ENCODE measurements at regions not wholly inside any gene's neighbourhood (a gene's known extent, or its start where the extent isn't known, plus 50 kb on each side); places are given as distances from the start of the nearest gene placed in this dataset.
"Not testable (repeated sequence)": the region's sequence is repeated elsewhere in the genome, so short reads cannot be mapped to it uniquely, and the experiment has no call there.

DNA sequence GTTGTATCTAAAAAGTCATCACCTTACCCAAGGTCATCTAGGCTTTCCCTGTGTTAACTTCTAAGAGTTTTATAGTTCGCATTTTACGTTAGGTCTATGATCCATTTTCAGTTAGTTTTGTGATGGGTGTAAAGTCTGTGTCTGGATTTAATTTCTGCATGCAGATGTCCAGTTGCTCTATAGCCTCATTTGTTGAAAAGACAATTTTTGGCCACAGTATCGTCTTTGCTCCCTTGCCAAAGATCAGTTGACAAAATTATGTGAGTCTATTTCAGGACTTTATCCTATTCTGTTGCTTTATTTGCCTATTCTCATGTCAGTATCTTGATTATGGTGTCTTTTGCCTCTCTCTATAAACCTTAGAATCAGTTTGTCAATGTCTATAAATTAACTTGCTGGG is 85.1 kb downstream of the METRNL start:
- H3K36me3 ChIP-seq: no peaks in the 10 kb centered on the region
- no peak for TF ChIP-seq POLR2A (IDR thresholded peaks at IDR 0.05)
- TF ChIP-seq, protein P1, sequence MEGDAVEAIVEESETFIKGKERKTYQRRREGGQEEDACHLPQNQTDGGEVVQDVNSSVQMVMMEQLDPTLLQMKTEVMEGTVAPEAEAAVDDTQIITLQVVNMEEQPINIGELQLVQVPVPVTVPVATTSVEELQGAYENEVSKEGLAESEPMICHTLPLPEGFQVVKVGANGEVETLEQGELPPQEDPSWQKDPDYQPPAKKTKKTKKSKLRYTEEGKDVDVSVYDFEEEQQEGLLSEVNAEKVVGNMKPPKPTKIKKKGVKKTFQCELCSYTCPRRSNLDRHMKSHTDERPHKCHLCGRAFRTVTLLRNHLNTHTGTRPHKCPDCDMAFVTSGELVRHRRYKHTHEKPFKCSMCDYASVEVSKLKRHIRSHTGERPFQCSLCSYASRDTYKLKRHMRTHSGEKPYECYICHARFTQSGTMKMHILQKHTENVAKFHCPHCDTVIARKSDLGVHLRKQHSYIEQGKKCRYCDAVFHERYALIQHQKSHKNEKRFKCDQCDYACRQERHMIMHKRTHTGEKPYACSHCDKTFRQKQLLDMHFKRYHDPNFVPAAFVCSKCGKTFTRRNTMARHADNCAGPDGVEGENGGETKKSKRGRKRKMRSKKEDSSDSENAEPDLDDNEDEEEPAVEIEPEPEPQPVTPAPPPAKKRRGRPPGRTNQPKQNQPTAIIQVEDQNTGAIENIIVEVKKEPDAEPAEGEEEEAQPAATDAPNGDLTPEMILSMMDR (IDR thresholded peaks at IDR 0.05): no peak
- no peak for TF ChIP-seq POLR2AphosphoS5 (IDR thresholded peaks at IDR 0.05)
- H3K27ac ChIP-seq: no peak overlapping the region
- WGBS: 60% methylated on average over 3 of the region's 3 CpGs
- intact Hi-C loops (cut with DNase I): no loop called here
- H3K4me1 ChIP-seq (replicated peaks): no peaks in the 10 kb centered on the region
- no peak overlapping the region for H3K4me3 ChIP-seq
- DNase-seq (ENCODE audit: low spot score): no peak
- no peaks in the 10 kb centered on the region for H3K27me3 ChIP-seq (replicated peaks; ENCODE audit: insufficient read depth)
- no peaks in the 10 kb centered on the region for H3K9me3 ChIP-seq

DNA sequence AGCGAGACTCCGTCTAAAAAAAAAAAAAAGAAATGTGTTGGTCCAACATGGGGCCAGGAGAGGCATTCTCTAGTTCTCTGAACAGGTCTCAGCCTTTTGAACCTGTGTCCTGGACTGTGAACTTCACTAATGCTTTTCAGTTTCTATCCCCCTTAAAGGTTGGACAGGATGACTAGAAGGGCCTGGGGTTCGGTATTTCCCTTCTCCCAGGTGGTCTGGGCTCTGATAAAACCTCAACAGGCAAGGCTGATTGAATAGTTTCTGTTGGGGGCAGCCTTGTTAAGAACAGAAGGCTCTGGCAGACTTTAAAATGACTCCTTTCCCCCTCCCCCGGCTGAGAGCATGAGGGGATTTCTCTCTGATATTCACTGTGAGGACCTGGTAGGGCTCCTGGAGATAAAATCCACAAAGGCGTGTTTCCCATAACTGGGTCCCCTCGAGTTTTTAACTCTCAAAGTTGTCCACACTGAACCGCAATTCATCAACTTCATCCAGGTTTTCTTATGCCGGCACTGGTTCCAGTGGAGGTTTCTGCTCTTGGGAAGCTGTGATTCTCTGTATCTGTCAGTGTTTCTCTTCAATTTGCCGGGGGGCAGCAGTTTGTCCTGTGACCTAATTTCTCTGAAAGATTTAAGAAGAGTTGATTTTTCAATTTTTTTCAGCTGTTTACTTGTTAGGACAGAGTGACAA is 91.3 kb downstream of the METRNL start:
- WGBS: 70% methylated on average over 9 of the region's 9 CpGs
- DNase-seq (ENCODE audit: low spot score): no peak
- intact Hi-C loops (cut with DNase I): no loop called here

DNA sequence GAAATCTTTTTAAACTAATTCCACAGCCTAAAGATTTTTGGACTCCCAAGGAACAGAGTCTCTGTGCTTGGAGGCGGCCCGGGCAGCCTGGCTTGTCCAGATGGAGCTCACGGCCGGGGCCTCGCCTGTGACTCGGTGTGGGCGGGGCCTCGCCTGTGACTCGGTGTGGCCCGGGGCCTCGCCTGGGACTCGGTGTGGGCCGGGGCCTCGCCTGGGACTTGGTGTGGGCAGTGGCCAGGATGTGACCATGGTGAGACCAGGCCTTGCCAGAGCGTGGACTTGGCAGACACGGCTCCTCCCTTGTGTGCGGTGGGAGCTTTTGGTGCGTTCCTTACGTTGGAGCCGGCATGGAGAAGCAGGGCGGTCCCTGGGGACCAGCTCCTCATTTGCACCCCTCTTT is 92.3 kb downstream of the METRNL start:
- TF ChIP-seq POLR2A (IDR thresholded peaks at IDR 0.05) (no peak), POLR2AphosphoS5 (IDR thresholded peaks at IDR 0.05) (no peak)
- TF ChIP-seq, protein P1 (IDR thresholded peaks at IDR 0.05): no peak
- intact Hi-C loops (cut with DNase I): no loop called here
- Histone ChIP-seq H3K27ac (no peak overlapping the region), H3K4me3 (no peak overlapping the region), H3K27me3 (replicated peaks; ENCODE audit: insufficient read depth) (no peaks in the 10 kb centered on the region), H3K4me1 (replicated peaks) (peaks cover 2% of the 10 kb centered on the region), H3K9me3 (no peaks in the 10 kb centered on the region), H3K36me3 (no peaks in the 10 kb centered on the region)
- 68% methylated on average over 20 of the region's 21 CpGs for WGBS
- DNase-seq (ENCODE audit: low spot score): no peak

More for the DNA sequence above, 91.3 kb downstream of the METRNL start:
- Histone ChIP-seq H3K4me1 (replicated peaks) (peaks cover 2% of the 10 kb centered on the region), H3K4me3 (no peak overlapping the region), H3K36me3 (no peaks in the 10 kb centered on the region), H3K27me3 (replicated peaks; ENCODE audit: insufficient read depth) (no peaks in the 10 kb centered on the region), H3K27ac (no peak overlapping the region), H3K9me3 (no peaks in the 10 kb centered on the region)
- TF ChIP-seq POLR2A (IDR thresholded peaks at IDR 0.05) (no peak), POLR2AphosphoS5 (IDR thresholded peaks at IDR 0.05) (no peak)
- TF ChIP-seq, protein P1 (IDR thresholded peaks at IDR 0.05): no peak

DNA sequence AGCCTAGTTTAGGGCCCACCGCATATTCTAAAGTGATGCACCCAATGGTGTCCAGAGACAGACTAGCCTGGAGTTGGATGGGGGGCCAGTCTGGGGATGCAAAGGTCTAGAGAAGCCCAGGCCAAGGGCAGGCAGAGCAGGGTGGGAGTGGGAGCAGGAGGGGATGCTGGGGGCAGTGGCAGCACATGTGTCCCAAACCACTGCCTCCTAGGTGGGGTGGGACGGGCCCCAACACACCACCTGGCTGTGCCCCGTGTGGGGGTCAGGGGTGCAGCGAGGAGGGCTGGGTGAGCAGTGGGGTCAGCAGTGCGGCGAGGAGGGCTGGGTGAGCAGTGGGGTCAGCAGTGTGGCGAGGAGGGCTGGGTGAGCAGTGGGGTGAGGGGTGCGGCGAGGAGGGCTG is 92.7 kb downstream of the METRNL start:
- H3K36me3 ChIP-seq; intact Hi-C loops (cut with DNase I); H3K4me3 ChIP-seq; H3K27me3 ChIP-seq (replicated peaks; ENCODE audit: insufficient read depth); DNase-seq (ENCODE audit: low spot score); H3K4me1 ChIP-seq (replicated peaks); H3K27ac ChIP-seq; H3K9me3 ChIP-seq: not testable (repeated sequence)
- 96% methylated on average over 9 of the region's 9 CpGs for WGBS

DNA sequence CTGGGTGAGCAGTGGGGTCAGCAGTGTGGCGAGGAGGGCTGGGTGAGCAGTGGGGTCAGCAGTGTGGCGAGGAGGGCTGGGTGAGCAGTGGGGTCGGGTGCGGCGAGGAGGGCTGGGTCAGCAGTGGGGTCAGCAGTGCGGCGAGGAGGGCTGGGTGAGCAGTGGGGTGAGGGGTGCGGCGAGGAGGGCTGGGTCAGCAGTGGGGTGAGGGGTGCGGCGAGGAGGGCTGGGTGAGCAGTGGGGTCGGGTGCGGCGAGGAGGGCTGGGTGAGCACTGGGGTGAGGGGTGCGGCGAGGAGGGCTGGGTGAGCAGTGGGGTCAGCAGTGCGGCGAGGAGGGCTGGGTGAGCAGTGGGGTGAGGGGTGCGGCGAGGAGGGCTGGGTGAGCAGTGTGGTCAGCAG is 93.2 kb downstream of the METRNL start:
- DNase-seq (ENCODE audit: low spot score); H3K4me1 ChIP-seq (replicated peaks); H3K27me3 ChIP-seq (replicated peaks; ENCODE audit: insufficient read depth); H3K4me3 ChIP-seq; H3K9me3 ChIP-seq; intact Hi-C loops (cut with DNase I); H3K27ac ChIP-seq; H3K36me3 ChIP-seq: not testable (repeated sequence)
- WGBS: 94% methylated on average over 20 of the region's 20 CpGs

DNA sequence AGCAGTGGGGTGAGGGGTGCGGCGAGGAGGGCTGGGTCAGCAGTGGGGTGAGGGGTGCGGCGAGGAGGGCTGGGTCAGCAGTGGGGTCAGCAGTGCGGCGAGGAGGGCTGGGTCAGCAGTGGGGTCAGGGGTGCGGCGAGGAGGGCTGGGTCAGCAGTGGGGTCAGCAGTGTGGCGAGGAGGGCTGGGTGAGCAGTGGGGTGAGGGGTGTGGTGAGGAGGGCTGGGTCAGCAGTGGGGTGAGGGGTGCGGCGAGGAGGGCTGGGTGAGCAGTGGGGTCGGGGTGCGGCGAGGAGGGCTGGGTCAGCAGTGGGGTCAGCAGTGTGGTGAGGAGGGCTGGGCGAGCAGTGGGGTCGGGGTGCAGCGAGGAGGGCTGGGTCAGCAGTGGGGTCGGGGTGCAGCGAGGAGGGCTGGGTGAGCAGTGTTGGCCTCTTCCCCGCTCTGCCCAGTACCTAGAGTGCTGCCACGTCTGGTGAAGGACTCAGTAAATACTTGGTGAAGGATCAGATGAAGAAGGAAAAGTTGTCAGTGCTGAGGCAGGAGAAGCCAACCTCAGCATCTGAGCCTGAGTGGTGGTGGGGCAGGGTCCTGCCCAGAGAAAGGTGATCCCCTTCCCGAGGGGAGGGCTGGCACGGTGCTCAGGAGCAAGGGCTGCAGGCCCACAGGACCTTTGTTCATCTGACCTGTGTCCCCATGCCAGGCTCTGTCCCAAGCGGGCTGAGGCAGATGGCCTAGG is 93.9 kb downstream of the METRNL start:
- intact Hi-C loops (cut with DNase I); H3K36me3 ChIP-seq; H3K27me3 ChIP-seq (replicated peaks; ENCODE audit: insufficient read depth); DNase-seq (ENCODE audit: low spot score); H3K9me3 ChIP-seq; H3K4me1 ChIP-seq (replicated peaks); H3K27ac ChIP-seq; H3K4me3 ChIP-seq: not testable (repeated sequence)
- 93% methylated on average over 23 of the region's 24 CpGs for WGBS
